SW 1271 (cell line): ENCODE measurements at regions not wholly inside any gene's neighbourhood (a gene's known extent, or its start where the extent isn't known, plus 50 kb on each side); places are given as distances from the start of the nearest gene placed in this dataset.
"Not testable (repeated sequence)": the region's sequence is repeated elsewhere in the genome, so short reads cannot be mapped to it uniquely, and the experiment has no call there.

Experiments
- DNase-seq, 2 experiments: peaks; one replicate each; lab custom pipeline; 2025; lab: John Stamatoyannopoulos, UW

- DNase-seq: no peak
Measured at GRCh38 chr5:108529381-108529780, 147.5 kb upstream of the FBXL17 start.

- DNase-seq: no peak
Measured at GRCh38 chr5:108528655-108529054, 146.8 kb upstream of the FBXL17 start.

DNA sequence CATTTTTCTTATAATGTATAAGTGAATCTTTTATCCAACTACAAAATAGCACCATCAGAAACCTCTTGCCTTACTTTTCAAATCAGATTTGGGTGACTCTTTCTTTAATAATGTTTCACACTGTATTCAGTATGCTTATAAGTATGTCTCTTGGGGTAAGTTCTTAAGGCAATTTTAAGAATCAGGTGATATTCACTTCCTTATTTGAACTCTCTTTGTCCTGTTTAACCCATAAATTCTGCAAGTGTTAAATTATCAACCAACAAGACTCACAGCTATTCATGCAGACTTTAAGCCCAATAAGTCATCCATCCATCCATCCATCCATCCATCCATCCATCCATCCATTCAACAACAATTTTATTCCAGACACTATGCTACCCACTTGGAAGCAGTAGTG lies 142.7 kb upstream of the FBXL17 start:
- DNase-seq: no peak

DNA sequence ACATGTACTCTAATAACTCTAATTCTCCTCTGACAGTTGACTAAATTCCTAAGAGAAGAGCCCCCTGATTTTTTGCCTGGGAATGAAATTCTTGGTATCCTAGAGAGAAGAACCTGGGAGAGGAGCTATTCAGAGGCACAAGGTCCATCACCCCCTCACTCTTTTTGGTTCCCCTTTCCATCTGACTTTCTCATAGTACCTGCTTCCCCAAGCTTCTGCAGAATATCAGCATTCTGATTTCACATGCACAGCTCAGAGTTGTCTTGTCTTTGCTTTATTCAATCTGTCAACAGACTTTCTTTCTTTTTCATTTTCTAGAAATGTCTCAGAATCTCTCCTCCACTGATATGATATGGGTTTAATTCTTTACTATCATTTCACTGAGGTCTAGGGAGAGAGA lies 141.5 kb upstream of the FBXL17 start:
- no peak for DNase-seq

- DNase-seq: peak; percentile 28 to 77
Measured at GRCh38 chr5:108521841-108522506, 140.1 kb upstream of the FBXL17 start.

- DNase-seq: no peak
Measured at GRCh38 chr5:108521011-108521700, 139.3 kb upstream of the FBXL17 start.

- DNase-seq: no peak
Measured at GRCh38 chr5:108516785-108517184, 134.9 kb upstream of the FBXL17 start.

DNA sequence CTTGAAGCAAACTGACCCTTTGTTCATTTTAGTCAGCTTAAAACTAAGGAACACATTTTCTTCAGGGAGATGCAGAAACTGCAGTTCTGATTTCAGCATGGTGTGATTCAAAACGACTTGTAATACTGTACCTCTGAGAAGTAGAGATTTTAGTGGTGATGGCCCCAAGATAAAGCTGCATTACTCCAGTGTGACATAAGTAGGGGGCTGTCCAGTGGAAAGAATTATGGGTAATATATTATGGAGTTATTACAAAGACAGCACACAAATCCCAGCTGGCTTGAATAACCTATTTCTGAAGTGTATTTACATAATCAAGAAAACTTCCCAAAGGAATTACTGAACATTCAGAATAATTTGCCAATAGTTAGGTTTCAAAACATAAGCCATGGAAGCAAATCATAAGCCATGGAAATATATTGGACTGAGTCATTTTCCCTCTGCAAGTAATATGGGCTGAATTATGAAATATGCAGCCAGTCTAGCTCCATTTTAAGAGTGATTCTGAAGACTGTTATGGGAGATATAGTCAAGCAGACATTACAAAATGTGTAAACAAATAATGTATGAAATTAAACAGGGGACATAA lies 133.7 kb upstream of the FBXL17 start:
- no peak for DNase-seq

- no peak for DNase-seq
Measured at GRCh38 chr5:108508979-108509378, 127.1 kb upstream of the FBXL17 start.

- DNase-seq: no peak
Measured at GRCh38 chr5:108507631-108508030, 125.7 kb upstream of the FBXL17 start.

- no peak for DNase-seq
Measured at GRCh38 chr5:108505608-108506007, 123.7 kb upstream of the FBXL17 start.

GRCh38 chr5:108504974-108505373 lies 123.1 kb upstream of the FBXL17 start:
- DNase-seq: no peak

DNA sequence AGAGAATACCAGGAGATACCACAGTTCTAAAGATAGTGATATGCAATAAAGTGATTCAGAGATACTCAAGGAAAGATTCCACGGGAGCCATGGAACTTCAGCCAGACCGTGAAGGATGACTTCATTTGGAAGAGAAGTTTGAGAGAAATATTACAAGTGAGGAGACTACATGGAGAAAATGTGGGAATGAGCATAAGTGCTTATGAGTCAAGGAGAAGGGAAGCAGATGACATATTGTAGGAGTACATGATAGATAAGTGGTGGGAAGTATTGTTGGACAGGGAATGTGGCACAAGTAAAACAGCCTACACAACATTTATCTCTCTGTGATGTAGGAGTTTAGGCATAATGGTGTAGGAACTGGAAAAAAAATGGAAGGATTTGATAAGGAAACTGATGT lies 122.1 kb upstream of the FBXL17 start:
- DNase-seq: no peak

- not testable (repeated sequence) for DNase-seq
Measured at GRCh38 chr5:108495615-108496014, 113.7 kb upstream of the FBXL17 start.

- no peak for DNase-seq
Measured at GRCh38 chr5:108487951-108488350, 106.1 kb upstream of the FBXL17 start.

GRCh38 chr5:108484035-108484434 lies 102.1 kb upstream of the FBXL17 start:
- DNase-seq: no peak

DNA sequence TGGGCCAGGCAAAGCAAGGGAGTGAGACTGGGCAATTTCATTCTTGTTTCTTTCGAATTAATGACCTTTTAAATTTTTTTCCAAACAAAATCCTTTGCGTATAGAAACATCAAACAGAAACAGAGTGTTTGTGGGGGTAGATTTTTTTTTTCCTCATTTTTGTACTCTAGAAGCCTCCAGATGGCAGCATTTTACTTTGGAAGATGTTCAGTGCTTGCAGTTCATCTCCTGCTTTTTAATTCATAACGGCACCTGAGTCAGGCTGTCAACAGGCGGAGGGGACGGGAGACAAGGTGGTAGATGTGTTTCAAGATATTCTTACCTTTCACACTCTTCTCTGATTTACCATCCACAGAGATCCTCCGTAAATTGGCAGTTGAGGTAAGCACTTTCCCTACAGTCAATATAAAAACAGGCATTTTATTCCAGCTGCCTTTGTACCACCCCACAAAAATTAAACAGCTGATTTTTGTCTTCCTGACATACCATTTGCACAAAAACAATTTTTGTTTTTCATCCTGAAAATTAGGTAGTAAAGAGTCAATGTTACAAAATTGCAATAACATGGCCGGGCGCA lies 99.5 kb upstream of the FBXL17 start:
- DNase-seq: peak in 1 of 2 experiments; percentile 60

DNA sequence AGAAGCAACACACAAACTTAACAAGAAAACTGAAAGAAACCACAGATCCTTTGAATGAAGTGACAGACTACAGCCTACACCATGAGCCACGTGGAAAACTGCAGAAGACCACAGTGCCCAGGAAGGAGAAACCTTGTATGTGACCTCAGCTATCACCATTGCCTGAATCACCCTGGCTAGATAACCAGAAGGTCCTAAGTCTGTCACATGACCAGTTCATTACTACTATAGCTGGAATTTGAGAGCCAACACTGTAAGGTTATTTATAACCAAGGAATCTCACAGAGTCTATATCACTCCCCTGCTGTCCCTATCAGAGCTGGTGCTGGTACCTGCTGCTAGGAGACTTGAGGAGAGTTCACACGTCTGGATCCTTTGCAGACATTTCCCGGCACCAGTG lies 90.3 kb upstream of the FBXL17 start:
- no peak for DNase-seq

DNA sequence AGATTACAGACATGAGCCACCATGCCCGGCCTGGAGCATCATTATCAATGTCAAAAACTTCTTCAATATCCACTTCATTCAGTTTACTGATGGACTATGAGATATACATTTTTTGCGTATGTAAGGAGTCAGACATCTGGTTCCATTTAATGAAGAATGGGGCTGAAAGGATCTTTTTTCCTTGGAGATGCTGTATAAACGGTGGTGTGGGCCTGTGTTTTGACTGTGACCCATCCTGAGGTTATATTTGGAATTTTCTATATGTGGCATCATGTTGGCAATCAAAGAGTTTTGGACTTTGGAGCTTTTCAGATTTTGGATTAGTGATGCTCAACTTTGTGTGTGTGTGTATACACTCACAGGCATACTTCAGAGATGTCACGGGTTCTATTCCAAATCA lies 85.7 kb upstream of the FBXL17 start:
- DNase-seq: no peak

DNA sequence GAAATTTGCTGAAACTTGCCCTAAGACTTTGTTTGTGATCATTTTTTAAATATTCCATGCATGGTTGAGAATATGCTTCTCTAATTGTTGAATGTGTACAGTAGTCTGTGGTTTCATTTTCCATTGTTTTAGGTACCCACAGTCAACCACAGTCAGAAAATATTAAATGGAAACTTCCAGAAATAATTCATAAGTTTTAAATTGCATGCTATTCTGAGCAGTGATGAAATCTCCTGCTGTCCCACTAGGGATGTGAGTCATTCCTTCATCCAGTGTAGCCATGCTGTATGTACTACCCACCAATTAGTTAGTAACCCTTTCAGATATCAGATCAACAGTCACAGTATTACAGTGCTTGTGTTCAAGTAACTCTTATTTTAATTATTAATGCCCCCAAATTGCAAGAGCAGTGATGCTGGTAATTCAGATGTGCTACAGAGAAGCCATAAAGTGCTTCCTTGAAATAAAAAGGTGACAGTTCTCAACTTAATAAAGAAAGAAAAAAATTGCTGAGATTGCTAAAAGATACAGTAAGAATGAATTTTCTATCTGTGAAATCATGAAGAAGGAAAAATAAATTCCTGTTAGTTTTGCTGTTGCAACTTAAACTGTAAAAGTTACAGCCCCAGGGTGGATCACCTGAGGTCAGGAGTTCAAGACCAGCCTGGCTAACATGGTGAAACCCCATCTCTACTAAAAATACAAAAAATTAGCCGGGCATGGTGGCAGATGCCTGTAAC lies 79.9 kb upstream of the FBXL17 start:
- DNase-seq: no peak

DNA sequence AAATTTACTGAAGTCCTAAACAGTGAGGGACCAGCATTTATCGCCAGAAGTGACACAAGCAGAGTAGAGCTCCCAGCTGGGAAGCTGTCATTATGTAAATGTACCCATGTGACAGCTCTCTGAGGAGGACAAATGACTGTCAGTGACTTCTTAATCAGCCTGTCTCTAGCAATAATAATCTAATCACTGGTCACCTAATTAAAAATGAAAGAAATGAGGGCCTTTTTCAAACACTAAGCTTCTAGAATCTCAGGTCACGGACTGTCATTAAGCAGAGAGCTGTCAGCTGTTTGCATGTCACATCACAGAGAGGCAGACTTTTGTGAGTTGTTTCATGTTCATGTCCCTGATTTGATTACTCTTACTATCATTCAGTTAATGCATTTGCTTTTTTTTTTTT lies 77.9 kb upstream of the FBXL17 start:
- DNase-seq: no peak

DNA sequence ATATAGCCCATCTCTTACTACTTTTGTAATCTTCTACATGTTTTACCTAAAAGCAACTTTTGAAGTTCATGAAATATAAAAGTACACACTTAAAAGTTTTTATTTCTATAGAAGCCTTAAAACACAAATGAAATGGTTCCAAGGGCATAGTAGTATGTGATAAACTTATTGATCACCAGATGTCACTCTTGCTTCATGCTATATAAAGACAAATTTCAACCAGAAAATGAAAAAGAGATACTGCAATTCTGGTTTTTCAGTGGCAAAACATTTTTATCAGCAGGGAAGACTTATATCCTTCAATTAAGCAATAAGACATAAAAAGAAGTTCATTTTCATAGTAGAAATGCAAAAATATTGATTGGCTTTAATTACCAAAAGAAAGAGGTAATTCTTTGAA lies 69.4 kb upstream of the FBXL17 start:
- peak in 1 of 2 experiments; percentile 8 for DNase-seq
